Fibroblast of lung (primary cell): ENCODE measurements at regions not wholly inside any gene's neighbourhood (a gene's known extent, or its start where the extent isn't known, plus 50 kb on each side); places are given as distances from the start of the nearest gene placed in this dataset.

ENCODE experiments used
- DNase-seq, 2 donors: peaks; one replicate each; pipeline versions ENCODE4 v3.0.0 to v3.0.0-alpha.2; 2010; ENCODE audit warnings: low read depth in 2 of 2
- H2AFZ ChIP-seq: 2 replicates; pipeline ENCODE4 v1.5.1; 2012; ENCODE audit warnings: low read length, control low read depth, inconsistent platforms
- H3K27ac ChIP-seq: 2 replicates; pipeline ENCODE4 v1.5.1; 2011; ENCODE audit warnings: low read length, control low read depth; ENCODE audit not compliant: insufficient read depth
- H3K27me3 ChIP-seq: 2 replicates; pipeline ENCODE4 v1.5.1; 2011; ENCODE audit warnings: mild to moderate bottlenecking, low read length; ENCODE audit not compliant: control insufficient read depth, insufficient read depth
- H3K36me3 ChIP-seq: 2 replicates; pipeline ENCODE4 v1.5.1; 2011; ENCODE audit warnings: low read length; ENCODE audit not compliant: control insufficient read depth, insufficient read depth
- H3K4me1 ChIP-seq: 2 replicates; pipeline ENCODE4 v1.5.1; 2011; ENCODE audit warnings: low read length; ENCODE audit not compliant: control insufficient read depth, insufficient read depth; ENCODE audit errors: extremely low read depth
- H3K4me2 ChIP-seq: 2 replicates; pipeline ENCODE4 v1.5.1; 2011; ENCODE audit warnings: low read length, control low read depth; ENCODE audit not compliant: insufficient read depth; ENCODE audit errors: extremely low read depth
- H3K4me3 ChIP-seq, 4 experiments: fragments of 200-600 bp in 1 of 4; sonication (generic) in 1 of 4; replicated peaks in 1 of 4; 2 replicates each; pipeline ENCODE4 v1.5.1; 2011 to 2016; ENCODE audit warnings: low read length in 4 of 4, low read depth in 3 of 4, mild to moderate bottlenecking in 3 of 4, control low read depth in 2 of 4, inconsistent platforms in 1 of 4, mixed read lengths in 1 of 4; ENCODE audit not compliant: insufficient read depth in 1 of 4; ENCODE audit errors: control extremely low read depth in 1 of 4
- H3K79me2 ChIP-seq: 2 replicates; pipeline ENCODE4 v1.5.1; 2012; ENCODE audit warnings: mild to moderate bottlenecking, low read length, inconsistent platforms; ENCODE audit not compliant: control insufficient read depth, insufficient read depth
- H3K9ac ChIP-seq: 2 replicates; pipeline ENCODE4 v1.5.1; 2011; ENCODE audit warnings: mild to moderate bottlenecking, low read length, control low read depth; ENCODE audit not compliant: insufficient read depth
- H3K9me3 ChIP-seq: 2 replicates; pipeline ENCODE4 v1.5.1; 2012; ENCODE audit warnings: low read depth, low read length; ENCODE audit not compliant: control insufficient read depth, insufficient read depth
- H4K20me1 ChIP-seq: 2 replicates; pipeline ENCODE4 v1.5.1; 2011; ENCODE audit warnings: low read length; ENCODE audit not compliant: control insufficient read depth, insufficient read depth; ENCODE audit errors: extremely low read depth
- EZH2 ChIP-seq: IDR thresholded peaks from 2 replicates; pipeline ENCODE4 v1.5.1; 2012; ENCODE audit warnings: low read length, control low read depth, mild to moderate bottlenecking; ENCODE audit errors: missing control alignments
- TF ChIP-seq, protein P1 (sequence below), 2 donors: IDR thresholded peaks in 1 of 2; conservative IDR thresholded peaks in 1 of 2; 1 replicate in 1 of 2; 2 replicates in 1 of 2; pipeline ENCODE4 v1.5.1; 2011 to 2012; ENCODE audit warnings: low read length in 2 of 2, control low read depth in 1 of 2, inconsistent platforms in 1 of 2, low read depth in 1 of 2, mild to moderate bottlenecking in 1 of 2

DNA sequence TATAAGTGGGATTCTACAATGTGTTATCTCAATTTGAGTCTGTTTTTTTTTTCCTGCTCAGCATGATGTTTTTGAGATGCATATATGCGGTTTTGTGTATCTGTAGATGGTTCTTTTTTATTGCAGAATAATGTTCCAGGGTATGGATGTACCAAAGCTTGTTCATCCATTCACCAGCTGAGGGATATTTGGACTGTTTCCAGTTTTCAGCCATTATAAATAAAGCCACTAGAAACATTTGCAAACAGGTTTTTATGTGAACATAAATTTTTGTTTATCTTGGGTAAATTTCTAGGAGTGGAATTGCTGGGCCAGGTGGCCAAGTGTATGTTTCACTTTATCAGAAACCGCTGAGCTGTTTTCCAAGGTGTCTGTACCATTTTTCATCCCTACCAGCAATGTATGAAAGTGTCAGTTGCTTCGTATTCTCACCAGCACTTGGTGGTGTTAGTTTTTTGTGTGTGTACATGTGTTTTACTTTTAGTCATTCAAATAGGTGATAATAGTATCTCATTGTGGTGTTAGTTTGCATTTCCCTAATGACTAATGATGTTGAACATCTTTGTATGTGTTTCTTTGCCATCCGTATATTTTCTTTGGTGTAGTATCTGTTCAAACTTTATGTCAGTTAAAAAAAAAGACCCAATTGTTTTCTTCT lies 124.2 kb downstream of the CEBPB start:
- Histone ChIP-seq H3K9ac (no peak overlapping the region), H3K4me1 (peaks cover 14% of the 10 kb centered on the region), H3K79me2 (no peaks in the 10 kb centered on the region), H3K4me2 (no peak overlapping the region), H3K4me3 (no peak overlapping the region), H3K9me3 (no peaks in the 10 kb centered on the region), H2AFZ (no peak overlapping the region), H4K20me1 (no peaks in the 10 kb centered on the region), H3K27me3 (no peaks in the 10 kb centered on the region), H3K36me3 (no peaks in the 10 kb centered on the region), H3K27ac (no peak overlapping the region)
- TF ChIP-seq, protein P1, sequence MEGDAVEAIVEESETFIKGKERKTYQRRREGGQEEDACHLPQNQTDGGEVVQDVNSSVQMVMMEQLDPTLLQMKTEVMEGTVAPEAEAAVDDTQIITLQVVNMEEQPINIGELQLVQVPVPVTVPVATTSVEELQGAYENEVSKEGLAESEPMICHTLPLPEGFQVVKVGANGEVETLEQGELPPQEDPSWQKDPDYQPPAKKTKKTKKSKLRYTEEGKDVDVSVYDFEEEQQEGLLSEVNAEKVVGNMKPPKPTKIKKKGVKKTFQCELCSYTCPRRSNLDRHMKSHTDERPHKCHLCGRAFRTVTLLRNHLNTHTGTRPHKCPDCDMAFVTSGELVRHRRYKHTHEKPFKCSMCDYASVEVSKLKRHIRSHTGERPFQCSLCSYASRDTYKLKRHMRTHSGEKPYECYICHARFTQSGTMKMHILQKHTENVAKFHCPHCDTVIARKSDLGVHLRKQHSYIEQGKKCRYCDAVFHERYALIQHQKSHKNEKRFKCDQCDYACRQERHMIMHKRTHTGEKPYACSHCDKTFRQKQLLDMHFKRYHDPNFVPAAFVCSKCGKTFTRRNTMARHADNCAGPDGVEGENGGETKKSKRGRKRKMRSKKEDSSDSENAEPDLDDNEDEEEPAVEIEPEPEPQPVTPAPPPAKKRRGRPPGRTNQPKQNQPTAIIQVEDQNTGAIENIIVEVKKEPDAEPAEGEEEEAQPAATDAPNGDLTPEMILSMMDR (conservative IDR thresholded peaks at IDR 0.05 in 1 of 2, IDR thresholded peaks at IDR 0.05 in 1 of 2; ENCODE audit: low read depth in 1 of 2, low read length in 2 of 2) = no peak
- TF ChIP-seq EZH2 = no peak
- no peak for DNase-seq

DNA sequence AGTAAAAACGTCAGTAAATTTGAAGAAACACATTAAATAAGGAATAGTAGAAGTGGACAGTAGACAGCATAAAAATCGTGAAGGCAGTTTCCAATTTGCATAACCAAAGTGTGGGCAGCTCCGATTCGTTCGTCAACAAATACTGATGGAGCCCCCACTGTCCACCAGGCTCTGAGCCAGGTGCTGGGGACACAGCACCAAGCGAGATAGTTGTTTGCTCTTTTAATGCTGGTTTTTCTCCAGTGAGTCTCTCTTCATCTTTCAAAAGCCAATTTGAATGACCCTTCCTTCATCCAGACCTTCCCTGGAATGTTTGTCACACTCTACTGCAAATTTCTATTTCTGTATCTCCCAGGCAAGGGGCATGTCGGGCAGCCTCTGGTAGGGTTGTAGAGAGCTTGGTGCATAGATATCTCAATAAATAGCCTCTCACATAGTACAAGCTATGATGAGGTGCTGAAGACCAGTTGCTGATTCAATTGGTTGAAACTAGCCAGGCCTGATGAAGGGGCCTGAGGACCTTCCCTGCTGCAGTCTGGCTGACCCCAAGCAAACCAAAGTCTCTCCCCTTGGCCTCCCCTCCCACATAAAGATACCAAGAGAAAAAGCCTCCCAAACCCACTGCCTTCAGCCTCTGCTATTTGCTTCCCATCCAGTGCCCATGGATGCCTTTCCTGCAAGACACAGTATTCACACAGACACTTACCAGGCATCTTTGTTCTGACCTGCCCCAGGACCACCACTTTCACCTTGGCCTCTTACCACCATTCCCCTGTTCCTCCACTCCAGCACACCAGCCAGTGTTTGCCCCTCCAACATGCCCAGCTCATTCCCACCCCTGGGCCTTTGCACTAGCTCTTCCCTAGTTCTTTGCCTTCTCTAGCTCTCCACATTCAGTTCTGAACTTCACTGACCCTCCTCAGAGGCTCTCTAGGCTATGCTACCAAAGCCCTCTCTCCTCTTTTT lies 125.2 kb downstream of the CEBPB start:
- no peak overlapping the region for H2AFZ ChIP-seq
- no peaks in the 10 kb centered on the region for H4K20me1 ChIP-seq
- no peaks in the 10 kb centered on the region for H3K27me3 ChIP-seq
- no peak for DNase-seq
- H3K79me2 ChIP-seq = no peaks in the 10 kb centered on the region
- H3K4me2 ChIP-seq = no peak overlapping the region
- H3K4me1 ChIP-seq = peaks cover 18% of the 10 kb centered on the region
- H3K9me3 ChIP-seq = no peaks in the 10 kb centered on the region
- no peak overlapping the region for H3K9ac ChIP-seq
- no peak overlapping the region for H3K4me3 ChIP-seq
- no peaks in the 10 kb centered on the region for H3K36me3 ChIP-seq
- TF ChIP-seq EZH2 = no peak
- TF ChIP-seq, protein P1 (conservative IDR thresholded peaks at IDR 0.05 in 1 of 2, IDR thresholded peaks at IDR 0.05 in 1 of 2; ENCODE audit: low read depth in 1 of 2, low read length in 2 of 2) = no peak
- no peak overlapping the region for H3K27ac ChIP-seq

DNA sequence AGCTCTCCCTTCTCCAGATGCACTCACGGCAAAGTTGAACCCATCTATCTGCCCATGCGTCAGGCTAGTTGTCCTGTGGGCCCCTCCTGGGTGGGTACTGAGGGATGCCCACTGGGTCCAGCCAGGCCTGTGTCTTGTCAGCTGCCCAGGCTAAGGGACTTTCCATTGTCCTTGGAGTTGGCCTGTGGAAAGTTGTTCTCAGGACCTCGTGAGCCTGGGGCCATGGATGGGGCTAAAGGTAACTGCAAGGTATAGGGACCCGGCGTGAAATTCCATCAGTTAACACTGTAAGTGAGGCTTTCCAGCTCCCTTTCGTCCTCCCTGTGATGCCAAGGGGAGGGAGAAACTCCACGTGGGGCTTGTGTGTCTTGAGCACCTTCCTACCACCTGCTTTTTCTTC lies 126.5 kb downstream of the CEBPB start:
- H3K36me3 ChIP-seq = no peaks in the 10 kb centered on the region
- no peak overlapping the region for H3K4me3 ChIP-seq
- TF ChIP-seq EZH2 = no peak
- TF ChIP-seq, protein P1 (conservative IDR thresholded peaks at IDR 0.05 in 1 of 2, IDR thresholded peaks at IDR 0.05 in 1 of 2; ENCODE audit: low read depth in 1 of 2, low read length in 2 of 2) = no peak
- no peak overlapping the region for H3K27ac ChIP-seq
- no peaks in the 10 kb centered on the region for H3K27me3 ChIP-seq
- H3K79me2 ChIP-seq = no peaks in the 10 kb centered on the region
- no peak overlapping the region for H2AFZ ChIP-seq
- peaks cover 24% of the 10 kb centered on the region for H3K4me1 ChIP-seq
- no peak overlapping the region for H3K9ac ChIP-seq
- DNase-seq = no peak
- H4K20me1 ChIP-seq = no peaks in the 10 kb centered on the region
- H3K4me2 ChIP-seq = no peak overlapping the region
- H3K9me3 ChIP-seq = no peaks in the 10 kb centered on the region
